Upper lobe of left lung (tissue), 6 donors: ENCODE measurements at regions not wholly inside any gene's neighbourhood (a gene's known extent, or its start where the extent isn't known, plus 50 kb on each side); places are given as distances from the start of the nearest gene placed in this dataset.

Source experiments
- ATAC-seq, 2 donors: fragments of 200-7000 bp; cut with Tn5 transposase; one replicate each; pipeline ENCODE4 v1.9.1; 2022; ENCODE audit warnings: mild to moderate bottlenecking in 2 of 2, moderate library complexity in 2 of 2; ENCODE audit not compliant: low FRiP score in 2 of 2
- DNase-seq, 2 donors: peaks; one replicate each; pipeline ENCODE4 v3.0.0-alpha.2; 2019 to 2020
- H3K27ac ChIP-seq, 4 donors: fragments of 200-600 bp; sonication (generic); one replicate each; pipeline ENCODE4 v1.5.1; 2016 to 2019
- H3K27me3 ChIP-seq, 4 donors: fragments of 200-600 bp; sonication (generic); one replicate each; pipeline ENCODE4 v1.5.1; 2017 to 2019
- H3K36me3 ChIP-seq, 4 donors: fragments of 200-600 bp; sonication (generic); one replicate each; pipeline ENCODE4 v1.5.1; 2016 to 2019
- H3K4me1 ChIP-seq, 4 donors: fragments of 200-600 bp; sonication (generic); one replicate each; pipeline ENCODE4 v1.5.1; 2018 to 2019
- H3K4me3 ChIP-seq, 4 donors: fragments of 200-600 bp; sonication (generic); one replicate each; pipeline ENCODE4 v1.5.1; 2017 to 2019; ENCODE audit warnings: mild to moderate bottlenecking in 2 of 4, moderate library complexity in 1 of 4
- H3K9me3 ChIP-seq, 4 donors: fragments of 200-600 bp; sonication (generic); one replicate each; pipeline ENCODE4 v1.5.1; 2018 to 2019
- EP300 ChIP-seq, 4 donors: sonication (generic); formaldehyde crosslinking; IDR thresholded peaks; one replicate each; pipeline ENCODE4 v1.5.1; 2017; ENCODE audit warnings: antibody characterized with exemption in 4 of 4, control low read depth in 2 of 4
- POLR2A ChIP-seq, 4 donors: fragments of 450-650 bp; IDR thresholded peaks; one replicate each; pipeline ENCODE4 v1.5.1; 2016 to 2017; ENCODE audit warnings: antibody characterized with exemption in 4 of 4, mild to moderate bottlenecking in 2 of 4
- POLR2AphosphoS5 ChIP-seq, 2 donors: sonication (generic); formaldehyde crosslinking; IDR thresholded peaks; one replicate each; pipeline ENCODE4 v1.5.1; 2017; ENCODE audit warnings: antibody characterized with exemption in 2 of 2
- WGBS, 2 donors: methylation state at CpG; one replicate each; pipeline ENCODE4 v1.1.5; 2017 to 2018; 5-methylcytosine and 5-hydroxymethylcytosine counted together
- TF ChIP-seq, protein P1 (sequence below), 6 experiments: fragments of 450-650 bp in 4 of 6; fragments of 200-600 bp in 2 of 6; sonication (generic) in 2 of 6; IDR thresholded peaks; one replicate each; pipeline ENCODE4 v1.5.1; 2016 to 2019; ENCODE audit warnings: antibody characterized with exemption in 6 of 6
- donor health status: DM: no; HTN: no; CAD: no; lungs with moderate emphysema.
- donor health status: DM: no; HTN: yes; CAD: no; lungs with severe emphysema.

GRCh38 chr20:18922898-18923297 lies 109.3 kb downstream of the SCP2D1 start:
- H3K9me3 ChIP-seq = no peaks in the 10 kb centered on the region
- WGBS, 2 donors = 89 to 96% methylated on average over 2 of the region's 2 CpGs
- DNase-seq (no peak), ATAC-seq (no peak)
- H3K27ac ChIP-seq = no peak overlapping the region
- TF ChIP-seq EP300 (IDR thresholded peaks at IDR 0.05) (no peak), POLR2A (IDR thresholded peaks at IDR 0.05) (no peak), POLR2AphosphoS5 (IDR thresholded peaks at IDR 0.05) (no peak)
- TF ChIP-seq, protein P1, sequence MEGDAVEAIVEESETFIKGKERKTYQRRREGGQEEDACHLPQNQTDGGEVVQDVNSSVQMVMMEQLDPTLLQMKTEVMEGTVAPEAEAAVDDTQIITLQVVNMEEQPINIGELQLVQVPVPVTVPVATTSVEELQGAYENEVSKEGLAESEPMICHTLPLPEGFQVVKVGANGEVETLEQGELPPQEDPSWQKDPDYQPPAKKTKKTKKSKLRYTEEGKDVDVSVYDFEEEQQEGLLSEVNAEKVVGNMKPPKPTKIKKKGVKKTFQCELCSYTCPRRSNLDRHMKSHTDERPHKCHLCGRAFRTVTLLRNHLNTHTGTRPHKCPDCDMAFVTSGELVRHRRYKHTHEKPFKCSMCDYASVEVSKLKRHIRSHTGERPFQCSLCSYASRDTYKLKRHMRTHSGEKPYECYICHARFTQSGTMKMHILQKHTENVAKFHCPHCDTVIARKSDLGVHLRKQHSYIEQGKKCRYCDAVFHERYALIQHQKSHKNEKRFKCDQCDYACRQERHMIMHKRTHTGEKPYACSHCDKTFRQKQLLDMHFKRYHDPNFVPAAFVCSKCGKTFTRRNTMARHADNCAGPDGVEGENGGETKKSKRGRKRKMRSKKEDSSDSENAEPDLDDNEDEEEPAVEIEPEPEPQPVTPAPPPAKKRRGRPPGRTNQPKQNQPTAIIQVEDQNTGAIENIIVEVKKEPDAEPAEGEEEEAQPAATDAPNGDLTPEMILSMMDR (IDR thresholded peaks at IDR 0.05) = no peak
- H3K4me1 ChIP-seq = no peaks in the 10 kb centered on the region
- H3K36me3 ChIP-seq = no peaks in the 10 kb centered on the region
- no peak overlapping the region for H3K4me3 ChIP-seq
- H3K27me3 ChIP-seq = no peaks in the 10 kb centered on the region

- Histone ChIP-seq H3K4me3 (no peak overlapping the region), H3K9me3 (no peaks in the 10 kb centered on the region), H3K36me3 (no peaks in the 10 kb centered on the region), H3K27ac (no peak overlapping the region), H3K27me3 (no peaks in the 10 kb centered on the region), H3K4me1 (no peaks in the 10 kb centered on the region)
- DNase-seq (no peak), ATAC-seq (peak in 1 of 2 donors; percentile 39)
- TF ChIP-seq, protein P1 (IDR thresholded peaks at IDR 0.05) = no peak
- TF ChIP-seq POLR2A (IDR thresholded peaks at IDR 0.05) = no peak
- TF ChIP-seq EP300 (IDR thresholded peaks at IDR 0.05) = no peak
- no peak for TF ChIP-seq POLR2AphosphoS5 (IDR thresholded peaks at IDR 0.05)
These were observed 113.4 kb downstream of the SCP2D1 start for GRCh38 chr20:18926965-18927364.

DNA sequence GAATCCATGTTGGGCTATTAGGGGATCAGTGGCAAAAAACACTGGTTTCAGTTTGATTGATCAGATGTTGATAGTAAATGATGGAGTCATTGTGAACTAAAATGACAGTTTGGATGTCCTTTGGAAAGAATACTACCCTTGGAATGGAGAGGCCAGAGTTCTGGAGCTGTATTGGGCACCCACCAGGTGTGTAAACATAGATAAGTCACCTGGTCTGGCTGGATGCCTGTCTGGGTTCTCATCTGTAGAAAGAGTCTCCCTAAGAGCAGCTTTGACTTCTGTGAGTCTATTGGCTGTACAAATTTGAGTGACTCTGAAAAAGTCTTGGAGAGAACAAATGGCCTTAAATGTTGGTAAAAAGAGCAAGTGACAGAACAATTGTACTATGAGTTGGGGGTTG lies 115.0 kb downstream of the SCP2D1 start:
- DNase-seq (no peak), ATAC-seq (no peak)
- no peaks in the 10 kb centered on the region for H3K36me3 ChIP-seq
- no peaks in the 10 kb centered on the region for H3K4me1 ChIP-seq
- no peaks in the 10 kb centered on the region for H3K27me3 ChIP-seq
- H3K9me3 ChIP-seq = no peaks in the 10 kb centered on the region
- TF ChIP-seq EP300 (IDR thresholded peaks at IDR 0.05) (no peak), POLR2AphosphoS5 (IDR thresholded peaks at IDR 0.05) (no peak), POLR2A (IDR thresholded peaks at IDR 0.05) (no peak)
- TF ChIP-seq, protein P1 (IDR thresholded peaks at IDR 0.05) = no peak
- no peak overlapping the region for H3K4me3 ChIP-seq
- no peak overlapping the region for H3K27ac ChIP-seq

DNA sequence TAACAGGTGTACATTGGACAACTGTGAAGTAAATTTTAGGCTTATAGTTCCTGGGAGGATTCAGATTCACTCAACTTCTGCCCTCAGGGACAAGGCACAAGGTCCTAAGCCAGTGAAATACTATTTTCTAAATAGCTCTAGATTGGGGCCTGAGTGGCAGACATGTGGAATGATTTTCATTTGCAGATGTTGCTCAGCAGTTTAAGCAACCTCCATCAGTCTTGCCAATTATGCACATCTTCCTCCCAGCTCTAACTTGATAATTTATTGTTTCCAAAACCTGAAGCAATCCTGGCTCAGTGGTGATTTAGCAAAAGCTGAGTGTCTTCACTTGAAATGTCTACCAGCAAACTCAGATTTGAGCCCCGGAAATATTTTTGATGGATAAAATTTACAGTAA lies 116.2 kb downstream of the SCP2D1 start:
- Histone ChIP-seq H3K36me3 (no peaks in the 10 kb centered on the region), H3K4me1 (no peaks in the 10 kb centered on the region), H3K9me3 (no peaks in the 10 kb centered on the region), H3K27ac (no peak overlapping the region), H3K27me3 (no peaks in the 10 kb centered on the region), H3K4me3 (no peak overlapping the region)
- WGBS, 2 donors = 94 to 97% methylated on average over 1 of the region's 1 CpG
- ATAC-seq = no peak
- TF ChIP-seq EP300 (IDR thresholded peaks at IDR 0.05) (no peak), POLR2AphosphoS5 (IDR thresholded peaks at IDR 0.05) (no peak), POLR2A (IDR thresholded peaks at IDR 0.05) (no peak)
- TF ChIP-seq, protein P1 (IDR thresholded peaks at IDR 0.05) = no peak
- no peak for DNase-seq

DNA sequence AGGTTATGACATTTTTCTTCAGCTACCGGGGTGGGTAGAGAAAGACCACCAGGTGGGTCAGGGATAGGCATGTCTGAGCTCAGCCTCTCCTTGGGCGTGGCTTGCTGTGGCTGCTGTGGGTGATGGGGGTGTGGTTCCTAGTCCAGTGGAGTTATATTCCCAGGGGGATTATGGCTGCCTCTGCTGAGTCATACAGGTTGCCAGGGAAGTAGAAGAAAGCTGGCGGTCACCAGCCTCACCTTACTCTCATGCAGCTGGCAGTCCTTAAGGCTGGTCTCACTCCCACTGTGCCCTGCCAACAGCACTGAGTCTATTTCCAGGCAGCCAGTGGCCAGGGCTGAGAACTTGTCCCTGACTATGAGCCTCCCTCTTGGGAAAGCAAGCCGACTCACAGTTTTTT lies 130.0 kb downstream of the SCP2D1 start:
- 86 to 100% methylated on average over 2 to 4 of the region's 4 CpGs for WGBS, 2 donors
- DNase-seq = no peak

More for the DNA sequence above, 130.0 kb downstream of the SCP2D1 start:
- TF ChIP-seq POLR2A (IDR thresholded peaks at IDR 0.05) = no peak
- no peak for ATAC-seq
- Histone ChIP-seq H3K27ac (no peak overlapping the region), H3K36me3 (no peaks in the 10 kb centered on the region), H3K27me3 (no peaks in the 10 kb centered on the region), H3K4me1 (no peaks in the 10 kb centered on the region), H3K4me3 (no peak overlapping the region), H3K9me3 (no peaks in the 10 kb centered on the region)
